ENCODE measurements at regions not wholly inside any gene's neighbourhood (a gene's known extent, or its start where the extent isn't known, plus 50 kb on each side); places are given as distances from the start of the nearest gene placed in this dataset.

DNA sequence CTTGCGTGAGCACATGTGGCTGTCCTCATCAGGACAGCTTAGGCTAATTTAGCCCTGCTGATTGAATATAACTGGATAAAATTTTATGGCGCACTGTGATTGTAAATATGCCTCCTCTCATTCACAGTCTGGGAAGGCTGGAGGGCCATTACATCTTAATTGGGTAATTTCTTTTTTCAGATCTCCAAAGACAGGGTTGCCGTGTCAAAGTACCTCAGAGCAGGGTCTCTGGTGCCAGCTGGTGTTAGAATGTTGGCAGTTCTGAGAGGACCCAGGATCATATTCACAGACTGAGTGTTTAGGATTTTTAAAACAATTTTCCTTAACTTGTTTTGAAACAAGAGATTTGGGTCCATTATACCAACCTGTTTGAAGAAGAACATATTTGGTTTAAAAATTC, 455.7 kb upstream of the TLE4 start:
- TF ChIP-seq, protein P1, sequence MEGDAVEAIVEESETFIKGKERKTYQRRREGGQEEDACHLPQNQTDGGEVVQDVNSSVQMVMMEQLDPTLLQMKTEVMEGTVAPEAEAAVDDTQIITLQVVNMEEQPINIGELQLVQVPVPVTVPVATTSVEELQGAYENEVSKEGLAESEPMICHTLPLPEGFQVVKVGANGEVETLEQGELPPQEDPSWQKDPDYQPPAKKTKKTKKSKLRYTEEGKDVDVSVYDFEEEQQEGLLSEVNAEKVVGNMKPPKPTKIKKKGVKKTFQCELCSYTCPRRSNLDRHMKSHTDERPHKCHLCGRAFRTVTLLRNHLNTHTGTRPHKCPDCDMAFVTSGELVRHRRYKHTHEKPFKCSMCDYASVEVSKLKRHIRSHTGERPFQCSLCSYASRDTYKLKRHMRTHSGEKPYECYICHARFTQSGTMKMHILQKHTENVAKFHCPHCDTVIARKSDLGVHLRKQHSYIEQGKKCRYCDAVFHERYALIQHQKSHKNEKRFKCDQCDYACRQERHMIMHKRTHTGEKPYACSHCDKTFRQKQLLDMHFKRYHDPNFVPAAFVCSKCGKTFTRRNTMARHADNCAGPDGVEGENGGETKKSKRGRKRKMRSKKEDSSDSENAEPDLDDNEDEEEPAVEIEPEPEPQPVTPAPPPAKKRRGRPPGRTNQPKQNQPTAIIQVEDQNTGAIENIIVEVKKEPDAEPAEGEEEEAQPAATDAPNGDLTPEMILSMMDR (IDR thresholded peaks at IDR 0.05), result no peak
- no peak for TF ChIP-seq ZFX (IDR thresholded peaks at IDR 0.05; ENCODE audit: borderline replicate concordance)

Data from 22Rv1 (cell line).